HG02610 (cell line): ENCODE measurements at regions not wholly inside any gene's neighbourhood (a gene's known extent, or its start where the extent isn't known, plus 50 kb on each side); places are given as distances from the start of the nearest gene placed in this dataset.
"Not testable (repeated sequence)": the region's sequence is repeated elsewhere in the genome, so short reads cannot be mapped to it uniquely, and the experiment has no call there.

Experiments
- ATAC-seq: cut with Tn5 transposase; IDR thresholded peaks from one replicate; pipeline ENCODE4 v1.9.1; 2021; ENCODE audit warnings: mild to moderate bottlenecking, moderate library complexity; ENCODE audit not compliant: unreplicated experiment

GRCh38 chr16:80092681-80093080 is 448.1 kb upstream of the DYNLRB2 start:
- ATAC-seq: no peak

DNA sequence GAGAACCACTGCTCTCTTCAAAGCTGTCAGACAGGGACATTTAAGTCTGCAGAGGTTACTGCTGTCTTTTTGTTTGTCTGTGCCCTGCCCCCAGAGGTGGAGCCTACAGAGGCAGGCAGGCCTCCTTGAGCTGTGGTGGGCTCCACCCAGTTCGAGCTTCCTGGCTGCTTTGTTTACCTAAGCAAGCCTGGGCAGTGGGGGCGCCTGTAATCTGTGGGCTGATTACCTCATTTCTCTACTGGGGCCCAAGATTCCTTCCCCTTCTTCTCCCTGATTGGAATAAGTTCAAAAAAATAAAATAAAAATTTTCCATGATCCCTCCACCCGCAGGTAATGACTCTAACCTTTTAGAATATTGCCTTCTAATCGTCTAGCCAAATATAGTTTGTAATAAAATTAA is 449.3 kb upstream of the DYNLRB2 start:
- not testable (repeated sequence) for ATAC-seq

DNA sequence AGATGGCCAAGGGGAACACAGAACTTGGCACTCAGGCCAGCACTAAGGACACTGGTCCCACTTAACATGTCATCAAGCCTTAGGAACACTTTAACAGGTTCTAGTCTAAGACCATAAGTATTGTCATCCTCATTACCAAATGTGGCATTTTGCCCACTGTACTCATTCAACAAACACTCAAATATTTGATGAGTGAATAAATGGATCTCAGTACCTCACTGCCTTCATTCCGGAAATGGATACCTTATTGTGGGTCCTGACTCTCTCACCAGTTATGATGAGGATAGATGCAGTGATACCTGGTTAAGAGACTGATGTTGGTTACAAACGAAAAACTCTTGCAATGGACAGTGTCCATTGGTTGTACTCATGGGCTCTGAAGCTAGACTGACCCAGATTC is 455.2 kb upstream of the DYNLRB2 start:
- no peak for ATAC-seq

- ATAC-seq: no peak
Measured at GRCh38 chr16:80084614-80085013, 456.2 kb upstream of the DYNLRB2 start.

DNA sequence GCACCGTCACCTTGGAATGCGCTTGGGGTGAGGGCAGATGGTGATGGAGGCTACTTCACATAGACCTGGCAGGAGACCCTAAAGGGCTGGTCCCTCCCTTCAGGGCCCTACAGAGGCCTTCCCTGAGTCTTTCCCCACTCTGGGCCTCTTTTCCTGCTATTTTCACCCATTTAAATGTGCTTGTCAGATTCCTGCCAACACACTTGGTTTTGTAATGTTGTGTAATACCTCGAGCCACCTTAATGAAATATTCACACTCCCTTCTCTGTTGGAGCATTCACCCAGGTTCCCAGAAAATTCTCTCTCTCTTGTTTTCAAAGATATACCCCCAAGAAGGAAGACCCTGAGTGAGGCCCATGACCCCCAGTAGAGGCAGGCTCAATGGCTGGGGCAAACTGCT is 456.6 kb upstream of the DYNLRB2 start:
- ATAC-seq: no peak

GRCh38 chr16:80082906-80083305 is 457.9 kb upstream of the DYNLRB2 start:
- no peak for ATAC-seq

- ATAC-seq: no peak
Measured at GRCh38 chr16:80081846-80082245, 458.9 kb upstream of the DYNLRB2 start.

DNA sequence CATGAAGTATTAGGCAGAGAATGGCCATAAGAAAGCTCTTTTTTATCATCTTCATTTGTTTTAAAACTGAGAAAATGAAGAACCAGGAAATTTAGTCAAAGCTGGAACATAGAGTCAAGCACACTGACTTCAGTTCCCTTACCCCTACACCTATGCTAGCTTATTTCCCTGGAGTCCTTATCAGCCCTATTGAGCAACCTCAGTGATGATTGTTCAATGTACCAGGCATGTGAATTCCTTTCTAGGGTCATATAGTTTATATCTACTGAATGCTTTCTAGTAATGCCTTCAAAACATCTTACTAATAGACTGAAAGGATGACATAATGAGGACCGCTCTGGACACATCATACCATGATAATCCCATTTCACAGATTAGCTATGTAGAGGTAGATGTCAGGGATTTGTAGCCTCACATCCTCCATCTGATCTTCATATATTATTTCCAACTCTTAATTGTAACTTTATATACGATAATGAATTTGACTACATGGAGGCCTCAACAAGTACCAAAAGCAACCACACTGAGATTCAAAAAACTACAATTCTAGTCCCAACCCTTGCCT is 460.4 kb upstream of the DYNLRB2 start:
- ATAC-seq: no peak

- ATAC-seq: no peak
Measured at GRCh38 chr16:80079072-80079471, 461.7 kb upstream of the DYNLRB2 start.

- no peak for ATAC-seq
Measured at GRCh38 chr16:80077696-80078095, 463.1 kb upstream of the DYNLRB2 start.

DNA sequence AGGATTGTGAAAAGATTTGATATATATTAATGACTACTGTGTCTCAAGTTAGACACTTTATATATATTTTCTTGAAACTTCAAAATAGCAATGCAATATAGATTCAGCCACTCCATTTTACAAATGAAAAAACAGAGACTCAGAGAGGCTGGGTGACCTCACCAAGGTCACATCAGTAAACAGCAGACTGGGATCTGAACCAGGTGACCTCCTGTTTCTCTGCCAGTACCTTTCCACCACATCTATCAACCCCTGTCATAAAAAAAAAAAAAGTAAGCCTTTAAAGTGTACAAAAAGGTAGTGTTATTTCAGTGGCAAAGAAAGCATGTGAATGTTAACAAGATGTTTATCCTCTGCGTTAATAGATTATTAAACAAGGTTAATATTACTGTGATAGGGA is 466.5 kb upstream of the DYNLRB2 start:
- no peak for ATAC-seq

DNA sequence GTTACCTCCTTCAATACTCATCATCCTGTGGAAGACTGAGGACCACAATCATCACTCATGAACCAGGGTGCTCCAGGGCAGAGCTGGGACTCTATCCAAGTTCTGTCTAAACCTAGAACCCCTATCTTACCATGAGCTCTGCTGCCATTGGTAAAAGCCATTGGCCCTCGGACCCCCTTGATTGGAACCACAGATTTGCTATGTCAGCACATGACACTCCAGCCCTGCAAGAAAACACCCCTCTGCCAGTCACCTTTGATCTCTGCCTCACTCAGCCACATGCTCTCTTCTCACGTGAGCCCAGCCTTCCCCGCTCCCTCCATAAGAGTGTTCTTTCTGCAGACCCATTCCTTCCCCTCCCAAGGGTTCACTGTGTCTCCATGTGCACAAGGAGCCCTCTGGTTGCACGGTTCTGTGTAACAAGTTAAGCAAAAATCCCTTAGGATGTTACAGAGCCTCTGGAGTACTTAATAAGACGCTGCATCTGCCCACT is 468.8 kb upstream of the DYNLRB2 start:
- ATAC-seq: no peak

DNA sequence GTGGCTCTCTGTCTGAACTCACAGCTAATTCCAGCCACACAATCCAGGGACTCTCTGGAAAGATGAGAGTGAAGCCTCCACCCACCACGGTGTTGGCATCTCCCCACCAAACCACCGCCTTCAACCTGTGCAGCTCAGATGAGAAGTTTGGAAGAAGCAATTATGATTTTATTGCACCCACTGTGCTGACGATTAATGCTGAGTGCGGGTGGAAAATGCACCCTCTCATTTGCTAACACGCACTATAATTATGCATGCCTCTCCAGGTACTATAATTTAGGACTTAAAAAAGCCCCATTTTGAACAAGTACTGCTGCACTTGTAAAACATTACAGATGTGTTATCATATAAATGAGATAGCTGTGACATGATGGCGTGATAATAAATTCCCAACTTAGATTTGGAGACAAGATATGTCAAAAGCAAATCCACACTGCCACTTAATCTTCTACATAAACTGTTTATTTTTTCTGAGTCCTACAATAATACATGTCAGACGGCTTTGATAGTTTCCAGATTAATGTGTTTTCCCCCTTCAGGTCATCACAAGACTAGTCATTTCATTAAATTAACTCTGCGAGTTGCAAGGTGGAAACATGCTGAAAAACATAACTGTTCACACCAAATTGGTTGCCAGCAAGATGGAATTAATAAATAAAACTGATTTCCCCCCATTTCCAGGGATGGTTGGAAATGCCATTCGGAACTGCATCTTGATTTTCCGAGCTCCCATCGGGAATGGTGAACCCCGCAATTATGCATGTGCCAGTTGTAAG is 466.5 kb upstream of the MAF start:
- ATAC-seq: no peak

- no peak for ATAC-seq
Measured at GRCh38 chr16:80065541-80065940, 465.0 kb upstream of the MAF start.

DNA sequence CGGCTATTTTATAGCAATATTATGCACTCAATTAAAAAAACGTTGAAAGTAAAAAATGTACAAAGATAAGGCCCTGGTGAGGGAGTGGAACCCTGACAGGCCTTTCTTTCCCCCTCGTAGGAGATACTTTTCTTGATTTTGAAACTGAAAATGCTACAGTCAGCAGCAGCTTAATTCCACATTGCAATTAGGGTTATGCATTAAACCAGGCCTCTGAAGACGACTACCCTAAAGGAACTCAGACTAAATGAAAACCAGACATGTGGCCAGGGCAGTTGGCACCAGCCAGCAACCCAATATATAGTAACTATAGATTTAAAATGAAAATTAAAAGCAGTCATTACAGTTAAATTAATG is 463.2 kb upstream of the MAF start:
- no peak for ATAC-seq

GRCh38 chr16:80063031-80063712 is 462.6 kb upstream of the MAF start:
- ATAC-seq: no peak

DNA sequence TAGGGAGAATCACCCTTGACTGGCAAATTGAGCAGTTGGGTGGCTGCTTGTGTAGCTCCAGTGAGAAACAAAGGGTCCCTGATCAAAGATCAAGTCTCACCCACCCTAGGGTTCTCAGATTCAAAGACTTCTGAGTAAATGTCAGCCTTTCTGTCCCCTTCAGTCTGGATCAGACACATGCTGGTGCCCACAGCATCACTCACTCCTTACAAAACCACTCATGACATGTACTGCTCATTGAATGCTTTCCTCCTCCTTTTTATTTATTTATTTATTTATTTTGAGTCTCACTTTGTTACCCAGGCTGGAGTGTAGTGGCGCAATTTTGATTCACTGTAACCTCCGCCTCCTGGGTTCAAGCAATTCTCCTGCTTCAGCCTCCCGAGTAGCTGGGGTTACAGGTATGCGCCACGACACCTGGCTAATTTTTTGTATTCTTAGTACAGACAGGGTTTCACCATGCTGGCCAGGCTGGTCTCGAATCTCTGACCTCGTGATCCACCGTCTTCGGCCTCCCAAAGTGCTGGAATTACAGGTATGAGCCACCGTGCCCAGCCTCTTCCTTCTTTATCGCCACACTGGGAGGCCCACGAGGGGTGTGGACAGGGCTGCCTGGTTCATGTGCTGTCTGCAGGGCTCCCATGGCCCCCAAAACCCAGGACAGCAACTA is 462.0 kb upstream of the MAF start:
- ATAC-seq: no peak

DNA sequence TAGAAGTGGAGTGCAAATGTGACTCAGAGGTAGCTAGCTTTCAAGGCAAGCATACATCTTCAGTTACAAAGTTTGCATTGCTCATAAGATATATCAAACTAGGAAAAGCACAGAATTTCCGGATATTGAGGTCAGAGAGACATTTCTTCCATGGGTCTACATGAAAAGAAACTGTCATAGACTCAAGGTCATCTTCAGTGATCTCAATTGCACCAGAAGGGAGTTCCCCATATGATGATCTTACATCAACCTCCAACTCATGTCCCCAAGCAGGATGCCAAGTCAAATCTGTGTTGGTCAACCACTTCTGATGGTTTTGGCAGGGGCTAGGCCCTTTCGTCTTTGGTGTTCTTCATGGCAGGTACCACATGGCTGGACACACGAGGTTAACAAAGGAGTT is 459.9 kb upstream of the MAF start:
- ATAC-seq: no peak

- ATAC-seq: no peak
Measured at GRCh38 chr16:80059836-80060235, 459.3 kb upstream of the MAF start.

- no peak for ATAC-seq
Measured at GRCh38 chr16:80058214-80058613, 457.7 kb upstream of the MAF start.

DNA sequence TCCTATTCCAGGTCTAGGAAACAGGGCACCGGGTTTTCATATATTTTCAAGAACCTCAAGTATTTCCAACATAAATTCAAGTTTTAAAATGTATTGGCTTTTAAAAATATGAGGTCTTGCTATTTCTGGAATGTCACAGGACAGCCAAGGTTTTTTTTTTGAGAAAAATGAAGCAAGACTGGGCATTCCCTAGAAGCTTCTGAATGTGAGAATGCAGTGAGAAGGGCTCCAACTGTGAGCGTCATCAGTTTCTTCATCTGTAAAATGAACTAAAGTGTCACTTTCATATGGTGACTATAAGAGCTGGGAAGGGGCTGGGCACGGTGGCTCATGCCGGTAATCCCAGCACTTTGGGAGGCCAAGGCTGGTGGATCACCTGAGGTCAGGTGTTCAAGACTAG is 455.8 kb upstream of the MAF start:
- no peak for ATAC-seq

DNA sequence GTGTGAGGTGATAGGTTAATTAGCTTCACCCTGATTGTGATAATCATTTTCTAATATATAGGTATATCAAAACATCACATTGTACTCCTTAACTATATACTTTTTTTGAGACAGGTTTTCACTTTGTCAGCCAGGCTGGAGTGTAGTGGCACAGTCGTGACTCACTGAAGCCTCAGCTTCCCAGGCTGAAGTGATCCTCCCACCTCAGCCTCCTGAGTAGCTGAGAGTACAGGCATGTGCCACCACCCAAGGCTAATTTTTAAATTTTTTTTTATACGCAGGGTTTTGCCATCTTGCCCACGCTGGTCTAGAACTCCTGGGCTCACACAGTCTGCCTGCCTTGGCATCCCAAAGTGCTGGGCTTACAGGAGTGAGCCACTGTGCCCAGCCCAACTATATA is 455.3 kb upstream of the MAF start:
- no peak for ATAC-seq
